K562 (cell line): ENCODE measurements at regions not wholly inside any gene's neighbourhood (a gene's known extent, or its start where the extent isn't known, plus 50 kb on each side); places are given as distances from the start of the nearest gene placed in this dataset.

Experiments used
- ATAC-seq: fragments of 200-7000 bp; cut with Tn5 transposase; 3 replicates; pipeline ENCODE4 v1.9.1; 2020; ENCODE audit warnings: moderate library complexity
- BruUV-seq: library from RNA; stranded (reverse); fragments of 400-500 nt; replicated peaks from 2 replicates; lab custom pipeline; 2021; lab: Mats Ljungman, UMichigan
- CTCF ChIA-PET: fragments of 300-600 bp; formaldehyde crosslinking; extraction: SDS; loops from one replicate; lab custom pipeline; 2021; ENCODE audit warnings: low intra/inter-chr PET ratio; lab: Yijun Ruan, JAX
- POLR2A ChIA-PET: fragments of 300-600, 350-650 bp; sonication (Branson Sonifier 250); formaldehyde crosslinking; extraction: SDS; loops from one replicate; lab custom pipeline; 2021; ENCODE audit warnings: antibody characterized with exemption, inconsistent platforms; lab: Yijun Ruan, JAX
- DNase-seq, 4 experiments: peaks; one replicate each; pipeline versions ENCODE4 v3.0.0 to v3.0.0-alpha.2; 2011 to 2018; ENCODE audit warnings: low spot score in 3 of 4, mixed read lengths in 3 of 4; ENCODE audit errors: extremely low read depth in 1 of 4
- FAIRE-seq: peaks from 2 replicates; lab custom pipeline; 2011; peaks lifted over from hg19 to GRCh38; lab: Jason Lieb, UNC
- H2AFZ ChIP-seq: 2 replicates; pipeline ENCODE4 v1.6.0; 2011; ENCODE audit warnings: low read depth, low read length, control low read depth, inconsistent platforms
- H3K27ac ChIP-seq: fragments of 200-600 bp; 3 replicates; pipeline ENCODE4 v1.8.0; 2011; ENCODE audit warnings: low read depth, mild to moderate bottlenecking, control low read depth, inconsistent platforms, low read length, moderate library complexity, mixed read lengths; ENCODE audit errors: extremely low read depth
- H3K27me3 ChIP-seq, 2 experiments: fragments of 300-600 bp in 1 of 2; 2 replicates in 1 of 2; 3 replicates in 1 of 2; pipeline versions ENCODE4 v1.6.0 to v1.8.0; 2011; ENCODE audit warnings: inconsistent platforms in 2 of 2, low read length in 2 of 2, mild to moderate bottlenecking in 1 of 2, mixed read lengths in 1 of 2, moderate library complexity in 1 of 2; ENCODE audit not compliant: control insufficient read depth in 2 of 2, insufficient read depth in 2 of 2
- H3K36me3 ChIP-seq: fragments of 300-600 bp; 3 replicates; pipeline ENCODE4 v1.8.0; 2011; ENCODE audit warnings: mild to moderate bottlenecking, low read length, inconsistent platforms; ENCODE audit not compliant: control insufficient read depth, insufficient read depth
- H3K4me1 ChIP-seq, 2 experiments: fragments of 200-600 bp in 1 of 2; replicated peaks in 1 of 2; 2 replicates in 1 of 2; 3 replicates in 1 of 2; pipeline versions ENCODE4 v1.5.1 to v1.8.0; 2011; ENCODE audit warnings: inconsistent platforms in 2 of 2, low read length in 2 of 2, mild to moderate bottlenecking in 1 of 2, mixed read lengths in 1 of 2, moderate library complexity in 1 of 2; ENCODE audit not compliant: control insufficient read depth in 2 of 2, insufficient read depth in 2 of 2
- H3K4me2 ChIP-seq: 2 replicates; pipeline ENCODE4 v1.6.1; 2011; ENCODE audit warnings: low read length, control low read depth, inconsistent platforms, mixed read lengths; ENCODE audit not compliant: insufficient read depth
- H3K4me3 ChIP-seq: fragments of 200-600 bp; sonication (generic), shearing (Covaris generic); 2 replicates; pipeline ENCODE4 v1.5.1; 2016; ENCODE audit warnings: control low read depth, inconsistent platforms
- H3K79me2 ChIP-seq: fragments of 200-600 bp; 3 replicates; pipeline ENCODE4 v1.8.0; 2011; ENCODE audit warnings: low read length, inconsistent platforms; ENCODE audit not compliant: control insufficient read depth, insufficient read depth
- H3K9ac ChIP-seq, 2 experiments: 2 replicates each; pipeline versions ENCODE4 v1.6.0 to v1.6.1; 2011; ENCODE audit warnings: low read depth in 2 of 2, low read length in 2 of 2, control low read depth in 1 of 2, inconsistent platforms in 1 of 2, mild to moderate bottlenecking in 1 of 2, mixed read lengths in 1 of 2; ENCODE audit not compliant: insufficient read depth in 1 of 2
- H3K9me1 ChIP-seq: one replicate; pipeline ENCODE4 v1.6.0; 2011; ENCODE audit warnings: inconsistent platforms, mild to moderate bottlenecking, low read length, moderate library complexity; ENCODE audit not compliant: control insufficient read depth, insufficient read depth
- H3K9me3 ChIP-seq: replicated peaks from 2 replicates; pipeline ENCODE4 v1.5.1; 2011; ENCODE audit warnings: low read depth, low read length, inconsistent platforms; ENCODE audit not compliant: control insufficient read depth, insufficient read depth
- H4K20me1 ChIP-seq: replicated peaks from 2 replicates; pipeline ENCODE4 v1.6.1; 2011; ENCODE audit warnings: low read length, inconsistent platforms, mixed read lengths; ENCODE audit not compliant: control insufficient read depth, insufficient read depth
- HNRNPUL1 ChIP-seq: fragments of 200-400 bp; formaldehyde crosslinking; IDR thresholded peaks from 2 replicates; pipeline ENCODE4 v1.6.1; 2017; ENCODE audit warnings: low read length
- MEIS2 ChIP-seq: fragments of 450-650 bp; IDR thresholded peaks from 2 replicates; pipeline ENCODE4 v1.6.1; 2014; ENCODE audit warnings: mild to moderate bottlenecking; ENCODE audit not compliant: partially characterized antibody
- RBBP5 ChIP-seq: fragments of 200-600 bp; sonication (generic); IDR thresholded peaks from 2 replicates; pipeline ENCODE4 v1.6.1; 2012; ENCODE audit warnings: borderline replicate concordance, mild to moderate bottlenecking, low read length, control low read depth, inconsistent platforms; ENCODE audit not compliant: insufficient read depth, poor library complexity, severe bottlenecking
- ZNF318 ChIP-seq, 2 experiments: fragments of 450-650 bp; IDR thresholded peaks; 2 replicates each; pipeline ENCODE4 v1.6.1; 2016; ENCODE audit warnings: mild to moderate bottlenecking in 2 of 2, borderline replicate concordance in 1 of 2, low read depth in 1 of 2, moderate library complexity in 1 of 2
- WGBS: fragments of 100-300 bp; shearing (Covaris generic); methylation state at CpG from one replicate; pipeline ENCODE4 v1.1.6; 2016; ENCODE audit warnings: low coverage, mixed read lengths; ENCODE audit not compliant: insufficient coverage; ENCODE audit errors: missing lambda C conversion rate; 5-methylcytosine and 5-hydroxymethylcytosine counted together
- in situ Hi-C: fragments of 300-500 bp; cut with MboI; formaldehyde crosslinking; loops from 4 replicates; pipeline ENCODE4 v1.15.0; 2018; ENCODE audit warnings: inconsistent platforms, mixed read lengths
- intact Hi-C: fragments of 100-400 bp; cut with micrococcal nuclease; formaldehyde crosslinking; loops from 2 replicates; pipeline ENCODE4 v1.14.2; 2022
- TF ChIP-seq, protein P1 (sequence below): fragments of 250-450 bp; sonication (Bioruptor Pico); IDR thresholded peaks from 2 replicates; pipeline ENCODE4 v1.4.0; 2020

DNA sequence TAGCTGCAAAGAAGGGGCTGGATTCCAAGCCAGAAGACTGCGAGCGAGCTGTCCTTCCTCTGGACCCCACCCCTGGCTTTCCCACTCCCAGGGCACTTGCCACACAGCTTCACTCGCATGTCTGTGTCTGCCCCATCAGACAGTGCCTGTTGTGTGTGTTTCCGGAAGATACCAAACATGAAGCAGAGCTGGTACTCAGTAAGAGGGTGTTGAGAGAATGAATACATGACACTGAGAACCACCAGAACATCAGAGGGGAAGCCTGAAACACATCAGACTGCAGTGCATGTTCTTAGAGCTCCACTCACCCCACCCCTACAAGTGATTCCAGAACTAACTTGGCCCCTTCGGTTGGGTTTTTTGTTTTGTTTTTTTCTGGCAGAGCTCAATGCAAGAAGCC, 181.5 kb downstream of the TTC32 start (continued):
- TF ChIP-seq ZNF318 (IDR thresholded peaks at IDR 0.05; ENCODE audit: borderline replicate concordance in 1 of 2, low read depth in 1 of 2) = no peak

DNA sequence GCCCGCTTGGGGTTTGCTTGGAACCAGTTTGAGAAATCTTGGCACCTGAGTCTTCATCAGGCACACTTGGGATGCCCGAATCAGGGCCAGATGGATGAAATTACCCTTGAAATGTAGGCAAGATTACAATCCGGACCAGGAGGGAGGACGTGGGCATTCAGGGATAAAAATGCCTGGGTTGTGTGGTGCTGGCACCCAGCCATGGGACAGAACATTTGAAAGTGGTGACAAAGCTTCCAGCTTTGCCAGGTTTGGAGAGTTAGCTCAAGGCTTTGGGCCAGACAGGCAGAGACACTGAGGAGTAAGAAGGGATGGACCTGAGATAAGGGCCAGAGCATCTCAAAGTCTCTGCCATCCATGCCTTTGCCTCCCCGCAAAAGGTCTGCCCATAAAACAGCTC, 182.2 kb downstream of the TTC32 start:
- Histone ChIP-seq H3K79me2 (no peaks in the 10 kb centered on the region), H3K4me3 (no peak overlapping the region), H4K20me1 (no peaks in the 10 kb centered on the region), H2AFZ (no peak overlapping the region), H3K4me1 (no peaks in the 10 kb centered on the region), H3K27ac (no peak overlapping the region), H3K4me2 (no peak overlapping the region), H3K36me3 (no peaks in the 10 kb centered on the region), H3K9ac (no peak overlapping the region), H3K27me3 (peaks cover 0 to 33% of the 10 kb centered on the region in 2 experiments), H3K9me3 (no peaks in the 10 kb centered on the region), H3K9me1 (no peaks in the 10 kb centered on the region)
- POLR2A ChIA-PET = interaction anchor here (1.2 kb wide), 1 partner anchor 19 kb away, joined by 4 read pairs; no protein-coding TSS in a partner anchor
- ATAC-seq = no peak
- intact Hi-C loops (no loop called here), in situ Hi-C loops (no loop called here)
- no TSS peak for BruUV-seq
- no peak for DNase-seq
- WGBS = 2% methylated on average over 5 of the region's 5 CpGs
- CTCF ChIA-PET = no interaction called here
- no peak for FAIRE-seq
- TF ChIP-seq RBBP5 = no peak
- TF ChIP-seq MEIS2 = no peak
- no peak for TF ChIP-seq HNRNPUL1
- TF ChIP-seq, protein P1, sequence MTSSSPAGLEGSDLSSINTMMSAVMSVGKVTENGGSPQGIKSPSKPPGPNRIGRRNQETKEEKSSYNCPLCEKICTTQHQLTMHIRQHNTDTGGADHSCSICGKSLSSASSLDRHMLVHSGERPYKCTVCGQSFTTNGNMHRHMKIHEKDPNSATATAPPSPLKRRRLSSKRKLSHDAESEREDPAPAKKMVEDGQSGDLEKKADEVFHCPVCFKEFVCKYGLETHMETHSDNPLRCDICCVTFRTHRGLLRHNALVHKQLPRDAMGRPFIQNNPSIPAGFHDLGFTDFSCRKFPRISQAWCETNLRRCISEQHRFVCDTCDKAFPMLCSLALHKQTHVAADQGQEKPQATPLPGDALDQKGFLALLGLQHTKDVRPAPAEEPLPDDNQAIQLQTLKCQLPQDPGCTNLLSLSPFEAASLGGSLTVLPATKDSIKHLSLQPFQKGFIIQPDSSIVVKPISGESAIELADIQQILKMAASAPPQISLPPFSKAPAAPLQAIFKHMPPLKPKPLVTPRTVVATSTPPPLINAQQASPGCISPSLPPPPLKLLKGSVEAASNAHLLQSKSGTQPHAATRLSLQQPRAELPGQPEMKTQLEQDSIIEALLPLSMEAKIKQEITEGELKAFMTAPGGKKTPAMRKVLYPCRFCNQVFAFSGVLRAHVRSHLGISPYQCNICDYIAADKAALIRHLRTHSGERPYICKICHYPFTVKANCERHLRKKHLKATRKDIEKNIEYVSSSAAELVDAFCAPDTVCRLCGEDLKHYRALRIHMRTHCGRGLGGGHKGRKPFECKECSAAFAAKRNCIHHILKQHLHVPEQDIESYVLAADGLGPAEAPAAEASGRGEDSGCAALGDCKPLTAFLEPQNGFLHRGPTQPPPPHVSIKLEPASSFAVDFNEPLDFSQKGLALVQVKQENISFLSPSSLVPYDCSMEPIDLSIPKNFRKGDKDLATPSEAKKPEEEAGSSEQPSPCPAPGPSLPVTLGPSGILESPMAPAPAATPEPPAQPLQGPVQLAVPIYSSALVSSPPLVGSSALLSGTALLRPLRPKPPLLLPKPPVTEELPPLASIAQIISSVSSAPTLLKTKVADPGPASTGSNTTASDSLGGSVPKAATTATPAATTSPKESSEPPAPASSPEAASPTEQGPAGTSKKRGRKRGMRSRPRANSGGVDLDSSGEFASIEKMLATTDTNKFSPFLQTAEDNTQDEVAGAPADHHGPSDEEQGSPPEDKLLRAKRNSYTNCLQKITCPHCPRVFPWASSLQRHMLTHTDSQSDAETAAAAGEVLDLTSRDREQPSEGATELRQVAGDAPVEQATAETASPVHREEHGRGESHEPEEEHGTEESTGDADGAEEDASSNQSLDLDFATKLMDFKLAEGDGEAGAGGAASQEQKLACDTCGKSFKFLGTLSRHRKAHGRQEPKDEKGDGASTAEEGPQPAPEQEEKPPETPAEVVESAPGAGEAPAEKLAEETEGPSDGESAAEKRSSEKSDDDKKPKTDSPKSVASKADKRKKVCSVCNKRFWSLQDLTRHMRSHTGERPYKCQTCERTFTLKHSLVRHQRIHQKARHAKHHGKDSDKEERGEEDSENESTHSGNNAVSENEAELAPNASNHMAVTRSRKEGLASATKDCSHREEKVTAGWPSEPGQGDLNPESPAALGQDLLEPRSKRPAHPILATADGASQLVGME (CRISPR knock-in tag) = no peak
